B cell (primary cell): ENCODE measurements at regions not wholly inside any gene's neighbourhood (a gene's known extent, or its start where the extent isn't known, plus 50 kb on each side); places are given as distances from the start of the nearest gene placed in this dataset.

ENCODE experiments used
- ATAC-seq: fragments of 200-7000 bp; cut with Tn5 transposase; one replicate; pipeline ENCODE4 v1.10.0; 2021; ENCODE audit warnings: low read depth, mild to moderate bottlenecking, moderate number of reproducible peaks, moderate library complexity
- CTCF ChIA-PET: fragments of 350-600 bp; sonication (Branson Sonifier 250); formaldehyde crosslinking; loops from one replicate; lab custom pipeline; 2021; ENCODE audit warnings: antibody characterized with exemption, inconsistent platforms; lab: Charles Lee
- POLR2A ChIA-PET: fragments of 350-600 bp; sonication (Branson Sonifier 250); formaldehyde crosslinking; loops from one replicate; lab custom pipeline; 2021; ENCODE audit warnings: antibody characterized with exemption; lab: Charles Lee
- DNase-seq: peaks from one replicate; pipeline ENCODE4 v3.0.0; 2013
- H2AFZ ChIP-seq: 2 replicates; pipeline ENCODE4 v1.6.1; 2012; ENCODE audit warnings: mild to moderate bottlenecking, low read depth, low read length; ENCODE audit not compliant: insufficient read depth, poor library complexity, severe bottlenecking
- H3K27ac ChIP-seq, 2 donors: 1 replicate in 1 of 2; 2 replicates in 1 of 2; pipeline ENCODE4 v1.5.1; 2012 to 2013; ENCODE audit warnings: low read length in 2 of 2, mild to moderate bottlenecking in 2 of 2, moderate library complexity in 1 of 2
- H3K27me3 ChIP-seq, 4 experiments: fragments of 200-600 bp in 1 of 4; sonication (generic) in 1 of 4; replicated peaks in 1 of 4; 1 replicate in 2 of 4; 2 replicates in 2 of 4; pipeline versions ENCODE4 v1.6.1 to v1.7.0; 2013 to 2016; ENCODE audit warnings: low read length in 3 of 4, mild to moderate bottlenecking in 2 of 4, mixed read lengths in 1 of 4, moderate library complexity in 1 of 4; ENCODE audit not compliant: insufficient read depth in 4 of 4, control insufficient read depth in 3 of 4; ENCODE audit errors: control extremely low read depth in 1 of 4
- H3K36me3 ChIP-seq, 2 experiments: replicated peaks in 1 of 2; 1 replicate in 1 of 2; 2 replicates in 1 of 2; pipeline versions ENCODE4 v1.6.1 to v1.7.1; 2013; ENCODE audit warnings: low read length in 1 of 2; ENCODE audit not compliant: insufficient read depth in 2 of 2, control insufficient read depth in 1 of 2; ENCODE audit errors: control extremely low read depth in 1 of 2, extremely low read depth in 1 of 2
- H3K4me1 ChIP-seq, 2 donors: fragments of 200-600 bp in 1 of 2; sonication (generic) in 1 of 2; 1 replicate in 1 of 2; 2 replicates in 1 of 2; pipeline versions ENCODE4 v1.5.1 to v1.6.1; 2013 to 2017; ENCODE audit warnings: low read length in 2 of 2; ENCODE audit not compliant: control insufficient read depth in 2 of 2, insufficient read depth in 2 of 2
- H3K4me2 ChIP-seq: replicated peaks from 2 replicates; pipeline ENCODE3; 2012; ENCODE audit warnings: mild to moderate bottlenecking, low read depth, low read length; ENCODE audit not compliant: poor library complexity, severe bottlenecking
- H3K4me3 ChIP-seq, 5 experiments: fragments of 200-600 bp in 1 of 5; sonication (generic) in 1 of 5; 1 replicate in 3 of 5; 2 replicates in 2 of 5; pipeline versions ENCODE4 v1.5.1 to v1.7.0; 2011 to 2016; ENCODE audit warnings: low read length in 4 of 5, mild to moderate bottlenecking in 4 of 5, low read depth in 2 of 5, control low read depth in 1 of 5, moderate library complexity in 1 of 5; ENCODE audit not compliant: insufficient read depth in 1 of 5; ENCODE audit errors: control extremely low read depth in 1 of 5, extremely low read depth in 1 of 5
- H3K79me2 ChIP-seq: fragments of 200-600 bp; sonication (generic); one replicate; pipeline ENCODE4 v1.6.0; 2016; ENCODE audit warnings: low read length; ENCODE audit not compliant: control insufficient read depth, insufficient read depth
- H3K9ac ChIP-seq: fragments of 200-600 bp; sonication (generic); 2 replicates; pipeline ENCODE4 v1.6.1; 2017; ENCODE audit warnings: mild to moderate bottlenecking, low read length, moderate library complexity
- H3K9me3 ChIP-seq, 3 donors: one replicate each; pipeline versions ENCODE4 v1.6.1 to v1.7.1; 2013; ENCODE audit warnings: low read length in 2 of 3; ENCODE audit not compliant: control insufficient read depth in 2 of 3, insufficient read depth in 1 of 3; ENCODE audit errors: control extremely low read depth in 1 of 3
- H4K20me1 ChIP-seq: 2 replicates; pipeline ENCODE4 v1.6.0; 2012; ENCODE audit warnings: mild to moderate bottlenecking, low read length; ENCODE audit not compliant: insufficient read depth, control insufficient read depth, poor library complexity, severe bottlenecking
- H3K27ac Mint-ChIP-seq: one replicate; pipeline ENCODE4 v1.8.0; 2021; ENCODE audit warnings: mixed read lengths
- H3K27me3 Mint-ChIP-seq: one replicate; pipeline ENCODE4 v1.8.0; 2021; ENCODE audit warnings: mixed read lengths
- H3K4me1 Mint-ChIP-seq: one replicate; pipeline ENCODE4 v1.8.0; 2021; ENCODE audit warnings: mixed read lengths
- H3K4me3 Mint-ChIP-seq: one replicate; pipeline ENCODE4 v1.8.0; 2021; ENCODE audit warnings: mixed read lengths
- H3K9me3 Mint-ChIP-seq: one replicate; pipeline ENCODE4 v1.8.0; 2022; ENCODE audit warnings: mixed read lengths; ENCODE audit not compliant: insufficient read depth
- EZH2 ChIP-seq: IDR thresholded peaks from 2 replicates; pipeline ENCODE4 v1.6.1; 2012; ENCODE audit warnings: borderline replicate concordance, low read depth, mild to moderate bottlenecking, moderate library complexity, low read length; ENCODE audit not compliant: insufficient read depth, poor library complexity, severe bottlenecking
- WGBS: methylation state at CpG from one replicate; pipeline ENCODE4 v1.1.5; 2013; ENCODE audit warnings: missing lambda C conversion rate; ENCODE audit not compliant: insufficient coverage; 5-methylcytosine and 5-hydroxymethylcytosine counted together
- intact Hi-C: fragments of 100-400 bp; cut with micrococcal nuclease; formaldehyde crosslinking; loops from one replicate; pipeline ENCODE4 v1.10.0; 2022
- TF ChIP-seq, protein P1 (sequence below): fragments of 200-600 bp; IDR thresholded peaks from one replicate; pipeline ENCODE4 v1.8.0; 2022; ENCODE audit warnings: antibody characterized with exemption, mild to moderate bottlenecking

- POLR2A ChIA-PET = no interaction called here
- Histone ChIP-seq H3K9me3 (peaks cover 0 to 3% (median 0%) of the 10 kb centered on the region in 3 donors), H3K36me3 (no peaks in the 10 kb centered on the region), H3K4me2 (no peak overlapping the region), H3K27ac (no peak overlapping the region), H2AFZ (no peak overlapping the region), H3K79me2 (no peaks in the 10 kb centered on the region), H4K20me1 (no peaks in the 10 kb centered on the region), H3K27me3 (peaks cover 0 to 6% (median 0%) of the 10 kb centered on the region in 4 experiments), H3K4me1 (no peaks in the 10 kb centered on the region), H3K4me3 (no peak overlapping the region), H3K9ac (no peak overlapping the region)
- H3K27me3 Mint-ChIP-seq = peaks cover 3% of the 10 kb centered on the region
- DNase-seq (no peak), ATAC-seq (no peak)
- peaks cover 4% of the 10 kb centered on the region for H3K9me3 Mint-ChIP-seq
- no peaks in the 10 kb centered on the region for H3K4me1 Mint-ChIP-seq
- no peak overlapping the region for H3K27ac Mint-ChIP-seq
- WGBS = 67% methylated on average over 29 of the region's 30 CpGs
- CTCF ChIA-PET = no interaction called here
- TF ChIP-seq, protein P1, sequence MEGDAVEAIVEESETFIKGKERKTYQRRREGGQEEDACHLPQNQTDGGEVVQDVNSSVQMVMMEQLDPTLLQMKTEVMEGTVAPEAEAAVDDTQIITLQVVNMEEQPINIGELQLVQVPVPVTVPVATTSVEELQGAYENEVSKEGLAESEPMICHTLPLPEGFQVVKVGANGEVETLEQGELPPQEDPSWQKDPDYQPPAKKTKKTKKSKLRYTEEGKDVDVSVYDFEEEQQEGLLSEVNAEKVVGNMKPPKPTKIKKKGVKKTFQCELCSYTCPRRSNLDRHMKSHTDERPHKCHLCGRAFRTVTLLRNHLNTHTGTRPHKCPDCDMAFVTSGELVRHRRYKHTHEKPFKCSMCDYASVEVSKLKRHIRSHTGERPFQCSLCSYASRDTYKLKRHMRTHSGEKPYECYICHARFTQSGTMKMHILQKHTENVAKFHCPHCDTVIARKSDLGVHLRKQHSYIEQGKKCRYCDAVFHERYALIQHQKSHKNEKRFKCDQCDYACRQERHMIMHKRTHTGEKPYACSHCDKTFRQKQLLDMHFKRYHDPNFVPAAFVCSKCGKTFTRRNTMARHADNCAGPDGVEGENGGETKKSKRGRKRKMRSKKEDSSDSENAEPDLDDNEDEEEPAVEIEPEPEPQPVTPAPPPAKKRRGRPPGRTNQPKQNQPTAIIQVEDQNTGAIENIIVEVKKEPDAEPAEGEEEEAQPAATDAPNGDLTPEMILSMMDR = no peak
- no peak for TF ChIP-seq EZH2
- intact Hi-C loops = no loop called here
- H3K4me3 Mint-ChIP-seq = no peak overlapping the region
Observed at GRCh38 chr6:170186006-170186935, 104.6 kb downstream of the DLL1 start.
